Mesendoderm (in vitro differentiated cells): ENCODE measurements at regions not wholly inside any gene's neighbourhood (a gene's known extent, or its start where the extent isn't known, plus 50 kb on each side); places are given as distances from the start of the nearest gene placed in this dataset.

Source experiments
- DNase-seq: peaks from one replicate; pipeline ENCODE4 v3.0.0; 2013
- H2AK5ac ChIP-seq: 2 replicates; pipeline ENCODE4 v1.6.1; 2013; ENCODE audit warnings: low read length, inconsistent platforms
- H2BK120ac ChIP-seq: 2 replicates; pipeline ENCODE4 v1.6.1; 2013; ENCODE audit warnings: low read depth, mild to moderate bottlenecking, low read length, moderate library complexity, mixed read lengths
- H2BK15ac ChIP-seq: replicated peaks from 2 replicates; pipeline ENCODE4 v1.6.1; 2013; ENCODE audit warnings: low read depth, mild to moderate bottlenecking, moderate library complexity
- H2BK5ac ChIP-seq: 2 replicates; pipeline ENCODE4 v1.6.1; 2013; ENCODE audit warnings: low read length, inconsistent platforms
- H3K18ac ChIP-seq: 2 replicates; pipeline ENCODE4 v1.6.1; 2013; ENCODE audit warnings: mild to moderate bottlenecking, low read length, mixed read lengths
- H3K23ac ChIP-seq: one replicate; pipeline ENCODE4 v1.6.1; 2013; ENCODE audit warnings: low read length
- H3K27ac ChIP-seq: 2 replicates; pipeline ENCODE4 v1.5.1; 2013; ENCODE audit warnings: low read depth, mild to moderate bottlenecking, inconsistent platforms, low read length, moderate library complexity
- H3K27me3 ChIP-seq: 2 replicates; pipeline ENCODE4 v1.6.1; 2013; ENCODE audit warnings: low read length, control low read depth, mild to moderate bottlenecking, inconsistent platforms; ENCODE audit not compliant: insufficient read depth, poor library complexity
- H3K36me3 ChIP-seq: 2 replicates; pipeline ENCODE4 v1.6.1; 2013; ENCODE audit warnings: low read length, inconsistent platforms; ENCODE audit not compliant: control insufficient read depth, insufficient read depth
- H3K4ac ChIP-seq: one replicate; pipeline ENCODE4 v1.6.1; 2013; ENCODE audit warnings: low read depth, mild to moderate bottlenecking, low read length, moderate library complexity
- H3K4me1 ChIP-seq: 2 replicates; pipeline ENCODE4 v1.6.1; 2013; ENCODE audit warnings: low read depth, low read length, inconsistent platforms; ENCODE audit not compliant: control insufficient read depth
- H3K4me2 ChIP-seq: 2 replicates; pipeline ENCODE4 v1.6.1; 2013; ENCODE audit warnings: low read length
- H3K4me3 ChIP-seq: 2 replicates; pipeline ENCODE4 v1.5.1; 2013; ENCODE audit warnings: mild to moderate bottlenecking, low read length
- H3K56ac ChIP-seq: one replicate; pipeline ENCODE4 v1.6.1; 2013; ENCODE audit warnings: low read length
- H3K79me1 ChIP-seq: 2 replicates; pipeline ENCODE4 v1.6.1; 2013; ENCODE audit warnings: low read length, inconsistent platforms
- H3K79me2 ChIP-seq: 2 replicates; pipeline ENCODE4 v1.6.1; 2013; ENCODE audit warnings: mild to moderate bottlenecking, low read length; ENCODE audit not compliant: control insufficient read depth, insufficient read depth
- H3K9ac ChIP-seq: 2 replicates; pipeline ENCODE4 v1.6.1; 2013; ENCODE audit warnings: low read length, inconsistent platforms
- H4K5ac ChIP-seq: one replicate; pipeline ENCODE4 v1.6.1; 2013; ENCODE audit warnings: low read length
- H4K8ac ChIP-seq: one replicate; pipeline ENCODE4 v1.6.1; 2013; ENCODE audit warnings: low read depth, mild to moderate bottlenecking, control low read depth, low read length, moderate library complexity
- WGBS: extraction: QIAGEN DNeasy Blood & Tissue Kit; methylation state at CpG from one replicate; pipeline ENCODE4 v1.1.7; 2013; ENCODE audit warnings: low lambda C conversion rate, missing lambda C conversion rate; ENCODE audit not compliant: insufficient coverage; ENCODE audit errors: extremely low coverage; 5-methylcytosine and 5-hydroxymethylcytosine counted together

DNA sequence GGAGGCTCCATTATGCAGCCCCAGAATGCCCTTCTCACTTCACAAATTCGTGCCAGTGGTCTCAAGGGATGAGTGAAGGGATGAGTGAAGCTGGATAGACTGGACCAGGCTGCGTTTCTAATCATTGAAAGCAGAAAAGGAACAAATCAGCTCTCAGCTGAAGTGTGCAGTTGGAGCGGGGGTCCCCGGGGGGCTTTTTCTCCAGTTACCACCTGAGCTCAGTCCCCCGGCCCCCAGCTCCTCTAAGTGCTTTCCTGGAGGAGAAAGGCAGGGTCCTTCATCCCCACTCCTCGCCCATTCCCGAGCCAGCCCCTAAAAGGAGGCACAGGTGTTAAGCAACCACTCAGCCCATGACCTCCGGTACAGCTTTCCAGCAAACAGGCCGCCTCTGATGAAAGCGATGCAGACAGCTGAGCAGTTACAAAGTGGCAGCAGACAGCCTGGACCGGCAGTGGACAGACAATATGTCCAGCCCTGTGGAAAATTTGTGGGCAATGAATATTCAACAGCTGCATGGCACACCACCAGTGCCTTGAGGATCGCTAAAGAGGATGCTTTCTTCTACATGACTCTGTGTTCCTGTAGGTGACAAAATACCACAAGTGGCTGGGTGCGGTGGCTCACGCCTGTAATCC, 110.7 kb upstream of the UBL3 start:
- Histone ChIP-seq H3K27ac (no peak overlapping the region), H3K56ac (no peak overlapping the region)

DNA sequence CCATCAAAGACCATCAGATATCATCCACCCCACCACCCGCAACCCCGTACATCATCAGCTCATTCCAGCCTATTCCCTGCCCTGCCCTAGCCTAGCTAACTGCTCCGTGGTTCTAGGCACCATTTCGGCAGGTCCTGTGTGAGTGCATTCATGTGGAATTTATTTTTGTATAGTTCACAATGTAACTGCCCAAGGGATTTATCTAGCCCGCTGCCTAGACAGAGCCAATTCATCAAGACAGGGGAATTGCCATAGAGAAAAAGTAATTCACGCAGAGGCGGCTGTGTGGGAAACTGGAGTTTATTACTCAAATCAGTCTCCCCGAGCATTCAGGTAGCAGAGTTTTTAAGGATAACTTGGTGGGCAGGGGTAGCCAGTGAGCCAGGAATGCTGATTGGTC, 109.2 kb upstream of the UBL3 start:
- DNase-seq: no peak
- no peaks in the 10 kb centered on the region for H3K27me3 ChIP-seq
- H3K79me2 ChIP-seq: no peaks in the 10 kb centered on the region
- H3K4me3 ChIP-seq: no peak overlapping the region
- no peak overlapping the region for H2BK120ac ChIP-seq
- H2AK5ac ChIP-seq: no peak overlapping the region
- WGBS: no CpG with 5 or more reads among the region's 8 CpGs
- no peak overlapping the region for H4K8ac ChIP-seq
- H3K36me3 ChIP-seq: no peaks in the 10 kb centered on the region
- H2BK5ac ChIP-seq: no peak overlapping the region
- no peak overlapping the region for H4K5ac ChIP-seq
- no peak overlapping the region for H3K18ac ChIP-seq
- no peak overlapping the region for H3K23ac ChIP-seq
- H3K4me1 ChIP-seq: peaks cover 4% of the 10 kb centered on the region
- no peaks in the 10 kb centered on the region for H3K79me1 ChIP-seq
- no peak overlapping the region for H3K4ac ChIP-seq
- no peak overlapping the region for H3K9ac ChIP-seq
- no peak overlapping the region for H3K27ac ChIP-seq
- no peak overlapping the region for H2BK15ac ChIP-seq
- H3K56ac ChIP-seq: no peak overlapping the region
- no peak overlapping the region for H3K4me2 ChIP-seq

More for the DNA sequence above, 110.7 kb upstream of the UBL3 start:
- Histone ChIP-seq H4K8ac (no peak overlapping the region), H4K5ac (no peak overlapping the region), H3K27me3 (no peaks in the 10 kb centered on the region), H2BK15ac (no peak overlapping the region), H3K79me1 (no peaks in the 10 kb centered on the region), H3K79me2 (no peaks in the 10 kb centered on the region), H3K18ac (no peak overlapping the region), H3K36me3 (no peaks in the 10 kb centered on the region), H3K9ac (no peak overlapping the region), H2BK5ac (no peak overlapping the region), H3K4me2 (no peak overlapping the region), H3K4me1 (peaks cover 4% of the 10 kb centered on the region), H3K4me3 (no peak overlapping the region), H2BK120ac (no peak overlapping the region), H3K4ac (no peak overlapping the region), H2AK5ac (no peak overlapping the region), H3K23ac (no peak overlapping the region)
- no peak for DNase-seq
- no CpG with 5 or more reads among the region's 14 CpGs for WGBS

DNA sequence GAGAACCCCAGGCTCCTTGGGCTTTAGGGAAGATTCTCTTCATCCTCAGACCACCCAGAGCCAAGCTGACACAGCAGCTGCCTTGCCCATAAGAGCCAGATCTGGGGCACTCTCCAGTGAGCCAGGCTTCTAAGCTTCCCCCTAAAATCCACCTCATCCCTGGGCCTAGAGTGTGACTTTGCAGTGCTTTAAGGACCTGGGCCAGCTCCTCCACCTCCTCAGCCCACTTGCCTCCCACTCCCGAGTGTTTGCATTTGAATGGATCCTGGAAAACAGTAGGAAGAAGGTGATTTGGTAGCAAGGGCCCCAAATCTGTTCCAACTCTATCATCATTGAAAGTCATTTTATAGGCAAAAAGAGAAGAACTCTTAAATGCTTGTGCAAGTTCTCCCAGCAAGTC, 108.7 kb upstream of the UBL3 start:
- Histone ChIP-seq H3K4me2 (no peak overlapping the region), H3K36me3 (no peaks in the 10 kb centered on the region), H3K4me1 (peaks cover 4% of the 10 kb centered on the region), H3K79me1 (no peaks in the 10 kb centered on the region), H3K18ac (no peak overlapping the region), H2BK5ac (no peak overlapping the region), H2AK5ac (no peak overlapping the region), H3K4me3 (no peak overlapping the region), H2BK120ac (no peak overlapping the region), H4K5ac (no peak overlapping the region), H3K23ac (no peak overlapping the region), H4K8ac (no peak overlapping the region), H3K9ac (no peak overlapping the region), H2BK15ac (no peak overlapping the region), H3K56ac (no peak overlapping the region), H3K79me2 (no peaks in the 10 kb centered on the region), H3K27ac (no peak overlapping the region), H3K4ac (no peak overlapping the region), H3K27me3 (no peaks in the 10 kb centered on the region)
- no CpG with 5 or more reads among the region's 1 CpG for WGBS
- no peak for DNase-seq

DNA sequence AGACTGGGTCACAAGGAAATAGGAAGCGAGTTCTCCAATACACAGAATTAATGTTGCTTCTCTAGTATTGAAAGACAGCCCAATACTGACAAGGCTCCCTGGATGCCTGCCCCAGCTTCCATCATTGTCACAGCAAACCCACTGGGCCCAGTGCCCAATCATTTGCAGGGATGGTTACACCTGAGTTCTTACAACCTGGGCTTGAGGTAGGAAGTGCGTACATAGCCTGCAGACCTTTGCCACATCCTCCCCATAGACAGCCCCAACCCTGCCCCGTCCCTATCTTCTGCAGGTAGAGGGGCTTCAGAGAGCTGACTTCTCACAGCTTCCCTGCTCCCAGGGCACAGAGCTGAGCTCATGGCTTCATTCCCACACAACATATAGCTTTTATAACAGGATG, 108.1 kb upstream of the UBL3 start:
- Histone ChIP-seq H3K79me1 (no peaks in the 10 kb centered on the region), H3K79me2 (no peaks in the 10 kb centered on the region), H3K27ac (no peak overlapping the region), H3K56ac (no peak overlapping the region), H2AK5ac (no peak overlapping the region), H2BK5ac (no peak overlapping the region), H3K18ac (no peak overlapping the region), H4K8ac (no peak overlapping the region), H2BK15ac (no peak overlapping the region), H2BK120ac (no peak overlapping the region), H3K4me1 (peaks cover 4% of the 10 kb centered on the region), H3K4me3 (no peak overlapping the region), H3K27me3 (no peaks in the 10 kb centered on the region), H3K36me3 (no peaks in the 10 kb centered on the region), H3K4ac (no peak overlapping the region), H3K9ac (no peak overlapping the region), H3K23ac (no peak overlapping the region), H3K4me2 (no peak overlapping the region), H4K5ac (no peak overlapping the region)
- no CpG with 5 or more reads among the region's 3 CpGs for WGBS
- DNase-seq: no peak

DNA sequence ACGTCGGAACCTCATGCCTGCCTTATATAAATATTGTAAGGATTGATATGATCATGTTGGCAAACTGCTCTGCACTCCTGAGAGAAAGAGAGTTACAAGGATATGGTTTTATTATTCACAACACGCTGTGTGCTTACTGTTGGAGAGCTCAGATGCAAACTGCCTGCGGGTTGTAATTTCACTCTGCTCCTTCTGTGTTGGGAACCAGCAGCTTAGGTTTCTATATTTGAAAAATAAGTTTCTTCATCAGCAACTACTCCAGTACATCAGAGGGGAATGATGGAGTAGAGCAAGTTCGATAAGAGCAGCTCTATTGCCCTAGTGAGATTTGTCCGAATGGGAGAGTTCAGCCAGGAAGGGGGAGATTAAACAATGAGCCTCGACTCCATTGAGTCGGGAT, 106.9 kb upstream of the UBL3 start:
- Histone ChIP-seq H3K56ac (no peak overlapping the region), H3K27me3 (no peaks in the 10 kb centered on the region), H3K4ac (no peak overlapping the region), H2BK15ac (no peak overlapping the region), H3K4me3 (no peak overlapping the region), H3K4me1 (peaks cover 4% of the 10 kb centered on the region), H3K36me3 (no peaks in the 10 kb centered on the region), H4K8ac (no peak overlapping the region), H2BK5ac (no peak overlapping the region), H2BK120ac (no peak overlapping the region), H3K23ac (no peak overlapping the region), H3K9ac (no peak overlapping the region), H3K79me2 (no peaks in the 10 kb centered on the region), H3K18ac (no peak overlapping the region), H3K79me1 (no peaks in the 10 kb centered on the region), H3K27ac (no peak overlapping the region), H4K5ac (no peak overlapping the region), H3K4me2 (no peak overlapping the region), H2AK5ac (no peak overlapping the region)
- no CpG with 5 or more reads among the region's 8 CpGs for WGBS
- DNase-seq: no peak

DNA sequence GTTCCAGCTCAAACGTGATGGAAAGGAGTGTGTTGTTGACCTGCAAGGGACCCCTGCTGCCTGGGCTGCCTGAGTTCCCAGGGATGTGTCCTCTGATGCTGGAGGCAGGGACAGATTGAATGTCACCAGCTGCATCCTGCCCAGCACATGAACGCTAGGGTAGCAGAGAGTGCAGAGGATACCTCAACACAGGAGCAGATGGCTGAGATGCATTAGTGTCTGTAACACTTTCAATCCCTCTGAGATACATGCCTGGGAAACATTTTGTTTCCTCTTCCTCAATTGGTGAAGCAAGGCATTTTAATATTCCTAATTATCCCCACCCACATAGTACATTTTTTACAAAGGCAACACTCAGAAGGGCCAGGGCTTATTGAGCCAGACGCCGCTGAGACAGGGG, 106.4 kb upstream of the UBL3 start:
- H3K9ac ChIP-seq: no peak overlapping the region
- H4K8ac ChIP-seq: no peak overlapping the region
- no peak overlapping the region for H3K4ac ChIP-seq
- H3K36me3 ChIP-seq: no peaks in the 10 kb centered on the region
- H3K4me2 ChIP-seq: no peak overlapping the region
- no peak overlapping the region for H2BK120ac ChIP-seq
- no peak for DNase-seq
- no peak overlapping the region for H3K18ac ChIP-seq
- no peak overlapping the region for H3K27ac ChIP-seq
- H3K23ac ChIP-seq: no peak overlapping the region
- H4K5ac ChIP-seq: no peak overlapping the region
- no peak overlapping the region for H2BK15ac ChIP-seq
- H3K4me1 ChIP-seq: peaks cover 4% of the 10 kb centered on the region
- WGBS: no CpG with 5 or more reads among the region's 4 CpGs
- H3K56ac ChIP-seq: no peak overlapping the region
- H2AK5ac ChIP-seq: no peak overlapping the region
- no peaks in the 10 kb centered on the region for H3K79me1 ChIP-seq
- no peak overlapping the region for H2BK5ac ChIP-seq
- H3K4me3 ChIP-seq: no peak overlapping the region
- H3K79me2 ChIP-seq: no peaks in the 10 kb centered on the region
- no peaks in the 10 kb centered on the region for H3K27me3 ChIP-seq
